Caco-2 (cell line): ENCODE measurements at regions not wholly inside any gene's neighbourhood (a gene's known extent, or its start where the extent isn't known, plus 50 kb on each side); places are given as distances from the start of the nearest gene placed in this dataset.

Experiments
- BruUV-seq: library from RNA; stranded (reverse); fragments of 400-500 nt; replicated peaks from 2 replicates; lab custom pipeline; 2021; lab: Mats Ljungman, UMichigan
- CTCF ChIA-PET: fragments of 300-600 bp; sonication (Branson Sonifier 250); formaldehyde crosslinking; loops from one replicate; lab custom pipeline; 2022; ENCODE audit warnings: antibody characterized with exemption; lab: Charles Lee
- POLR2A ChIA-PET: fragments of 300-600 bp; sonication (Branson Sonifier 250); formaldehyde crosslinking; loops from one replicate; lab custom pipeline; 2022; ENCODE audit warnings: antibody characterized with exemption; lab: Charles Lee
- DNase-seq, 2 experiments: peaks; one replicate each; pipeline versions ENCODE4 v3.0.0 to v3.0.0-alpha.2; 2020 to 2022
- H3K27me3 ChIP-seq: replicated peaks from 2 replicates; pipeline ENCODE4 v1.6.0; 2011; ENCODE audit warnings: low read length; ENCODE audit not compliant: control insufficient read depth, insufficient read depth
- H3K36me3 ChIP-seq: 2 replicates; pipeline ENCODE4 v1.5.1; 2011; ENCODE audit warnings: low read length; ENCODE audit not compliant: control insufficient read depth, insufficient read depth
- H3K4me1 ChIP-seq: fragments of 250-450 bp; sonication (Bioruptor Pico); 2 replicates; pipeline ENCODE4 v1.5.1; 2020; ENCODE audit warnings: mild to moderate bottlenecking
- H3K4me3 ChIP-seq: 2 replicates; pipeline ENCODE4 v1.5.1; 2011; ENCODE audit warnings: low read depth, mild to moderate bottlenecking, control low read depth, low read length
- H3K9me3 ChIP-seq: fragments of 250-450 bp; sonication (Bioruptor Pico); 2 replicates; pipeline ENCODE4 v1.5.1; 2020; ENCODE audit warnings: mild to moderate bottlenecking, moderate library complexity
- H3K27ac Mint-ChIP-seq: one replicate; pipeline ENCODE4 v1.8.0; 2022; ENCODE audit warnings: mixed read lengths; ENCODE audit not compliant: unreplicated experiment
- H3K27me3 Mint-ChIP-seq: one replicate; pipeline ENCODE4 v1.8.0; 2022; ENCODE audit warnings: mixed read lengths; ENCODE audit not compliant: insufficient read depth, unreplicated experiment
- H3K36me3 Mint-ChIP-seq: one replicate; pipeline ENCODE4 v1.8.0; 2022; ENCODE audit warnings: mild to moderate bottlenecking, mixed read lengths; ENCODE audit not compliant: insufficient read depth, unreplicated experiment
- H3K4me1 Mint-ChIP-seq: one replicate; pipeline ENCODE4 v1.8.0; 2022; ENCODE audit warnings: low read depth, mixed read lengths; ENCODE audit not compliant: unreplicated experiment
- H3K4me3 Mint-ChIP-seq: one replicate; pipeline ENCODE4 v1.8.0; 2022; ENCODE audit warnings: mild to moderate bottlenecking, moderate library complexity, mixed read lengths; ENCODE audit not compliant: unreplicated experiment
- H3K9me3 Mint-ChIP-seq: one replicate; pipeline ENCODE4 v1.8.0; 2022; ENCODE audit warnings: mixed read lengths; ENCODE audit not compliant: unreplicated experiment
- intact Hi-C: fragments of 100-400 bp; cut with micrococcal nuclease; formaldehyde crosslinking; loops from one replicate; pipeline ENCODE4 v1.10.0; 2022; ENCODE audit not compliant: unreplicated experiment
- TF ChIP-seq, protein P1 (sequence below), 2 experiments: fragments of 200-600 bp in 1 of 2; IDR thresholded peaks; 1 replicate in 1 of 2; 2 replicates in 1 of 2; pipeline versions ENCODE4 v1.5.1 to v1.8.0; 2011 to 2022; ENCODE audit warnings: antibody characterized with exemption in 1 of 2, control low read depth in 1 of 2, inconsistent platforms in 1 of 2, low read depth in 1 of 2, low read length in 1 of 2, mild to moderate bottlenecking in 1 of 2, moderate library complexity in 1 of 2; ENCODE audit not compliant: insufficient read depth in 1 of 2, severe bottlenecking in 1 of 2, unreplicated experiment in 1 of 2

DNA sequence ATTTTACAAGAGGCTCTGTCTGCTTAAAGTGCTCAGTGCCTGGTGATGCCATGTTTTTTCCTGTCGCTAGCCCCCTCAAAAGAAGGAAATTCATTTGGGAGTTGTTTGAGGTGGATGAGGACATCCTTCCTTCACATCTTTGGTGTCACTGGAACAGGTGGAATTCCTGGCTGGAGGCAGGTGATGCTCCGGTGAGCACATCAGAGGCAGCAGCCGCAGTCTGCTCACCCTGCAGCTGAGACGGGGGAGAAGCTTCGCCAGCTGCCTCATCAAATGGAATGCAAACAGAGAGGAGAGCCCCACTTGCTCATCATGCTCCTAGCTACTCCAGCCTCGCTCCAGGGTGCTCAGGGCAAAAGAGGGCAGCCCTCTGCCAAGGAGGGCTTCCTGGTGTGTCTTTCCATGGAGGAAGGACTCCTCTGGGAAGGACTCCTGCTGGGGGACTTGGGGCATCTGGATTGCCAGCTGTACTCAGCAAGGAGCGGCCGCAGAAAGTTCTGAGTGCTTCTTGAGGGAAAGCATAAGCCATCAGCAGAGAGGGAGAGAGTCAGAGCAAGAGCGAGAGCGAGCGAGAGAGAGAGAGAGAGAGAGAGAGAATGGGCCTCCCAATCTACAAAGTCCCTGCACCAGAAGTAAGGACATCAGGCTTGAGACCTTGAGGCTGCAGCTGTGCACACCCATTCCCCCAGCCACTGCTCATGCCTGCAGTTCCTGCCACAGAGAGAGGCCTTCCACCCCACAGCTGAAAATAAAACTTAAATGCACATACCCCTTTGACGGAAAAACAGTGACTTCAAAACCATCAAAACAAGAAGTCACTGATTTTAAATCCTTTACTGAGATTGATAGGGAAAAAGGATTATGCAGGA is 74.3 kb upstream of the UBL3 start:
- peak overlapping the region; percentile 92 for H3K27ac Mint-ChIP-seq
- POLR2A ChIA-PET = interaction anchor here (0.5 to 1.8 kb wide), 7 partner anchors 74 to 188 kb away, joined by 3 to 44 read pairs (median 5); partner anchors contain the start of gene UBL3

GRCh38 chr13:29923554-29924481 is 73.4 kb upstream of the UBL3 start:
- intact Hi-C loops = loop anchor here (1.0 to 2.0 kb wide), 6 partner anchors 15 to 329 kb away; partner anchors contain the start of genes SLC7A1 and UBL3
- CTCF ChIA-PET = interaction anchor here (0.6 to 2.6 kb wide), 34 partner anchors 11 to 415 kb away, joined by 3 to 51 read pairs (median 4); partner anchors contain the start of gene UBL3
- no peaks in the 10 kb centered on the region for H3K27me3 ChIP-seq
- TF ChIP-seq, protein P1, sequence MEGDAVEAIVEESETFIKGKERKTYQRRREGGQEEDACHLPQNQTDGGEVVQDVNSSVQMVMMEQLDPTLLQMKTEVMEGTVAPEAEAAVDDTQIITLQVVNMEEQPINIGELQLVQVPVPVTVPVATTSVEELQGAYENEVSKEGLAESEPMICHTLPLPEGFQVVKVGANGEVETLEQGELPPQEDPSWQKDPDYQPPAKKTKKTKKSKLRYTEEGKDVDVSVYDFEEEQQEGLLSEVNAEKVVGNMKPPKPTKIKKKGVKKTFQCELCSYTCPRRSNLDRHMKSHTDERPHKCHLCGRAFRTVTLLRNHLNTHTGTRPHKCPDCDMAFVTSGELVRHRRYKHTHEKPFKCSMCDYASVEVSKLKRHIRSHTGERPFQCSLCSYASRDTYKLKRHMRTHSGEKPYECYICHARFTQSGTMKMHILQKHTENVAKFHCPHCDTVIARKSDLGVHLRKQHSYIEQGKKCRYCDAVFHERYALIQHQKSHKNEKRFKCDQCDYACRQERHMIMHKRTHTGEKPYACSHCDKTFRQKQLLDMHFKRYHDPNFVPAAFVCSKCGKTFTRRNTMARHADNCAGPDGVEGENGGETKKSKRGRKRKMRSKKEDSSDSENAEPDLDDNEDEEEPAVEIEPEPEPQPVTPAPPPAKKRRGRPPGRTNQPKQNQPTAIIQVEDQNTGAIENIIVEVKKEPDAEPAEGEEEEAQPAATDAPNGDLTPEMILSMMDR (IDR thresholded peaks at IDR 0.05; ENCODE audit: insufficient read depth in 1 of 2, low read depth in 1 of 2, low read length in 1 of 2, severe bottlenecking in 1 of 2, unreplicated experiment in 1 of 2) = peak; percentile 97
- H3K4me1 ChIP-seq = peaks cover 38% of the 10 kb centered on the region
- no peaks in the 10 kb centered on the region for H3K9me3 Mint-ChIP-seq
- H3K36me3 Mint-ChIP-seq = no peaks in the 10 kb centered on the region
- no peak overlapping the region for H3K4me3 ChIP-seq
- TSS peak; percentile 94 for BruUV-seq
- H3K4me1 Mint-ChIP-seq = peaks cover 37% of the 10 kb centered on the region
- H3K36me3 ChIP-seq = no peaks in the 10 kb centered on the region
- no peaks in the 10 kb centered on the region for H3K9me3 ChIP-seq
- POLR2A ChIA-PET = interaction anchor here (0.6 to 1.8 kb wide), 7 partner anchors 74 to 191 kb away, joined by 3 to 44 read pairs (median 5); partner anchors contain the start of gene UBL3
- H3K27me3 Mint-ChIP-seq = no peaks in the 10 kb centered on the region
- H3K4me3 Mint-ChIP-seq = peak overlapping the region; percentile 41
- H3K27ac Mint-ChIP-seq = peak overlapping the region; percentile 92
- peak; percentile 95 to 97 for DNase-seq

More for the DNA sequence above, 74.3 kb upstream of the UBL3 start:
- H3K4me1 Mint-ChIP-seq = peaks cover 43% of the 10 kb centered on the region
- peak in 1 of 2 experiments; percentile 46 for DNase-seq
- Histone ChIP-seq H3K36me3 (no peaks in the 10 kb centered on the region), H3K9me3 (no peaks in the 10 kb centered on the region), H3K27me3 (no peaks in the 10 kb centered on the region), H3K4me1 (peaks cover 38% of the 10 kb centered on the region), H3K4me3 (no peak overlapping the region)
- no peaks in the 10 kb centered on the region for H3K36me3 Mint-ChIP-seq
- CTCF ChIA-PET = interaction anchor here (0.6 to 2.6 kb wide), 20 partner anchors 10 to 416 kb away, joined by 3 to 51 read pairs (median 5); partner anchors contain the start of gene UBL3
- H3K9me3 Mint-ChIP-seq = no peaks in the 10 kb centered on the region
- TF ChIP-seq, protein P1 (IDR thresholded peaks at IDR 0.05; ENCODE audit: insufficient read depth in 1 of 2, low read depth in 1 of 2, low read length in 1 of 2, severe bottlenecking in 1 of 2, unreplicated experiment in 1 of 2) = peak in 1 of 2 experiments; percentile 5
- intact Hi-C loops = loop anchor here (1.0 to 2.0 kb wide), 6 partner anchors 16 to 329 kb away; partner anchors contain the start of genes SLC7A1 and UBL3
- H3K27me3 Mint-ChIP-seq = no peaks in the 10 kb centered on the region
- no TSS peak for BruUV-seq
- peak overlapping the region; percentile 41 for H3K4me3 Mint-ChIP-seq
